ENCODE measurements at regions not wholly inside any gene's neighbourhood (a gene's known extent, or its start where the extent isn't known, plus 50 kb on each side); places are given as distances from the start of the nearest gene placed in this dataset.

GRCh38 chr4:96012687-96013086, 172.8 kb downstream of the PDHA2 start:
- TF ChIP-seq CTCF (IDR thresholded peaks at IDR 0.05) (no peak), POLR2A (IDR thresholded peaks at IDR 0.05) (no peak)
